GM21619 (cell line): ENCODE measurements at regions not wholly inside any gene's neighbourhood (a gene's known extent, or its start where the extent isn't known, plus 50 kb on each side); places are given as distances from the start of the nearest gene placed in this dataset.
"Not testable (repeated sequence)": the region's sequence is repeated elsewhere in the genome, so short reads cannot be mapped to it uniquely, and the experiment has no call there.

Source experiments
- ATAC-seq: cut with Tn5 transposase; IDR thresholded peaks from one replicate; pipeline ENCODE4 v1.9.1; 2021; ENCODE audit not compliant: unreplicated experiment

GRCh38 chr14:83828406-83828805 is 1701.5 kb upstream of the FLRT2 start:
- no peak for ATAC-seq

DNA sequence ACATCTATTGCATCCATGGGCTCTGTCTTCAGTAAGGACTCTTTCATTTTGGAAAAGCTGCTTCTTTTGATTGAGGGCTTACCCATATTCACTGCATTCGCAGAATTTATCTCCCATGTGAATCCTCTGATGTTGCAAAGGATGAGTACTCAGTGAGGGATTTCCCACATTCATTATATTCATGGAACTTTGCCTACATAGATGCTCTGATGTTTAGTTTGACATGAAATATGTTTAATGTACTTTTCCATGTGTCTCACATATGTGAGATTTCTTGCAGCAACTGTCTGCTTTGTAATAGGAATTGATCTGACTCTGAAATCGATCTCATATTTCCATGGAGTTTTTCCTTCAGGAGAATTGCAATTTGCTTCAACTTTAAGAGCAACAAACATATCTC is 1699.6 kb upstream of the FLRT2 start:
- no peak for ATAC-seq

GRCh38 chr14:83838226-83838625 is 1691.7 kb upstream of the FLRT2 start:
- ATAC-seq, result no peak

DNA sequence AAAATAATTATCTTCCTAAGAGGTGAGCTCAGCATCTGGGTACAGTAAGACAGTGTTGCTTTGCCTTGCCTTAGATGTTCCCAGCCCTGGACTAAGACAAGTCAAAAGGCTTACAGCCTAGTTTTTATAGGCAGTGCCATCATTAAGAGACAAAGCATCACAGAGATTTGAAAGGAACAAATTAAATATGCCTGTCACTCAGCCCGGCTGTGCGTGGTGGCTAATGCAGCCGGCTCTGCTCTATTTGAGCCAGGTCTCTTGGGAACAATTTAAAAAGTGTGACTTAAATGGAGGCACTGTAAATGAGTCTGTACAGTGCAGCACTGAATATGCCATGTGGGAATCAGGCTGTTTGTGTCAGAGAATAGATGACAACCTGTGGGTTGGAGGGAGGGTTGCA is 1687.4 kb upstream of the FLRT2 start:
- no peak for ATAC-seq

DNA sequence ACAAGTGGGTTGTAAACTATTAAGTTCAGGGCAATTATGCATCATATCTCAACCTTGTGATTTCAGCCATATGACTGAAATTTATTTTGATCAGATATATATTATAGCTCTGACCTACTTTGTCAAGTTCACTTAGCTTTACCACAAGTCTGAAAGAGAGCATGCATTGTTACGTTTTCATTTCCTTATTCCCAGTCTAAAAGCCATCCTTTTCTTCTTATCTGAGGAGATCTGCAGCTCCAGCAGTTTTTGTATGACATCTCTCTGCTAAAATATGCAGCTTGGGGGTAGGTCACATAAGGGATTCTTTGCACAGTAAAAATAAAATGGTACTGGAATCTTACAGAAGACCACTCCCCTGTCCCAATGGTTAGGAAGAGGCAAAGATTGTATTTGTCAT is 1682.8 kb upstream of the FLRT2 start:
- ATAC-seq, result no peak

GRCh38 chr14:83850092-83850491 is 1679.9 kb upstream of the FLRT2 start:
- ATAC-seq, result no peak

DNA sequence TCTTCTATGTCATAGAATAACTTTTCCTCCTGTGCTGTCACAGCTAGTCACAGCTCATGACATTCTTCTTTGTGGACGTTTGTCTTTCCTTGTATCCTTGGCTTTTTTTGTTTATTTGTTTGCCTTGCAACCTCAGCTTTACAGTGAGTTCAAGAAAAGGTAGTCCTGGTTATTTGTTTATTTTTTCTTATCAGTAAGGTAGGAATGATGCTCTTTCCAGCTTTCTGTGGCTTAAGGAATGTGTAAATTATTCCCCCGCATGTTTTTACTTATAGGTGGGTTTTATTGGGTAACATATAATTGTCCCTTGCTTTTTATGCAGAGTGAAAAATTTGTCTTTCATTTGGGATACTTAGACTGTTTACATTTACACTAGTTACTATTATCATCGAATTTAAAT is 1673.6 kb upstream of the FLRT2 start:
- ATAC-seq, result no peak

- ATAC-seq, result no peak
Measured at GRCh38 chr14:83860631-83861155, 1669.3 kb upstream of the FLRT2 start.

DNA sequence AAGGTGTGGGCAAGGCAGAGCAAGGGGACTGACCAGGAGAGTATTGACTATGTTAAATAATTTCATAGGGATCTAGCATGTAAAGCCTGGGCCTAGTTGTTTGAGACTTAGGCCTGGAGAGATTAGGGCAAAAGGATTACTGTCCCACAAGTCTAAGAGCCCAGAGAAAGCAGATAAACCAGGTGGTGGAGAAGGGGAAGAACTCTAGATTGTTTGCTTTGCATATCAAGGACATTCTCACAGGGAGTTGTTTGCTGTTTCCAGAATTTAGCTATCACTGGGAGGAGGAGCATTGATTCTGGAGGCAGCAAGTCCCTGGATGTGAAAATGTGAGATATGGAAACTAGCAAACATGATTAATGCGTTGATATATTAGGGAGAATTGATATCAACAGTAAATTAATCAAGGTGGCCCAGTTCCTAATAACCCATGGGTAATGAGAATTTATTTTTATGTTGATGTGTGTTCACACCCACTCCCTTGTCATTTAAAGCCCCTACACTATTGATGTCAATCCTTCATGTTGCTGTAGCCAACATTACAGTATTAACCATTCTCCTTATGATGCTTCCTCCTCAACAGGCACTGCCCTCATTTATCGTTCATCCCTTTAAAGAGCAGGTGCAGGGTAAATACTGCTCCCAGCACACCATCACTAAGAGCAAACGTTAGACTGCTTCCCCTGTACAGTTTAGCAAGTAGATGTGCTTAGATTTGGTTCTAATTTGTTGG is 1666.7 kb upstream of the FLRT2 start:
- ATAC-seq, result no peak

- no peak for ATAC-seq
Measured at GRCh38 chr14:83864106-83864505, 1665.8 kb upstream of the FLRT2 start.

- ATAC-seq, result no peak
Measured at GRCh38 chr14:83867566-83868225, 1662.2 kb upstream of the FLRT2 start.

GRCh38 chr14:83870546-83871270 is 1659.2 kb upstream of the FLRT2 start:
- no peak for ATAC-seq

- no peak for ATAC-seq
Measured at GRCh38 chr14:83873669-83874068, 1656.3 kb upstream of the FLRT2 start.

DNA sequence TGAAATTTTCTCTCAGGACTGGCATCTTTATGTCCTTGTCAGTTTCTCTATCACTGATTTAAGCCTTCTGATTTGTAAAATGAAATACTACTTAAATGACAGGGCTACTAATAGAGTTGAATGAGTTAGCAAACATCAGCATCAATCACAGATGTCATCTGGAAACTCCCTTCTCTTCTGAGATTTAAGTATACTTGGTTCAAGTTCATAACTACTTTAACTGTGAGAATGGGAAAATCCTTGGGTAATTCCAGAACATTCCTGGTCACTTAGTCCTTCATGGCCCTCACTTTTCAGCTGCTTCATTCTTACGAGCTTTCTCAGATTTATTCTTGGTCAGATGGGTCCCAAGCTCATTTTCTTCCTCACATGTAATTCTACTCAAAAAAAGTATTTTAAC is 1655.3 kb upstream of the FLRT2 start:
- ATAC-seq, result no peak

DNA sequence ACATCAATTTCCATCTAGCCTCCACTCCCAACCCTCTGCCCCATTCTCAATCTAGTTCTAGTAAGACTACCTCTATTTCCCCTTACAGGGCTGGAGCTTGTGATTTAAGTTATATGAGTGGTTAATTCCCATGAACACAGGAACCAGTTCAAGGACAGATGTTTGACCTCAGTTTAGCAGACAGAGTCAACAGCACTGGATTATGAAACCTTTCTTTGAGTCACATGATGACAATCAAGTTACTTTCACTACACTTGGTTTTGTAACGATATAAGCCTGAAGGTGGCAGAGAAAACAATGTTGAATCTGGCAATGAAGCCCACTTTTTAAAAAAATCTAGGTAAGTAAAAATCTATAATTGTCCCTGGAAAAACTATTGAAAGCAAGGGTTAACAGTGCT is 1646.2 kb upstream of the FLRT2 start:
- no peak for ATAC-seq

DNA sequence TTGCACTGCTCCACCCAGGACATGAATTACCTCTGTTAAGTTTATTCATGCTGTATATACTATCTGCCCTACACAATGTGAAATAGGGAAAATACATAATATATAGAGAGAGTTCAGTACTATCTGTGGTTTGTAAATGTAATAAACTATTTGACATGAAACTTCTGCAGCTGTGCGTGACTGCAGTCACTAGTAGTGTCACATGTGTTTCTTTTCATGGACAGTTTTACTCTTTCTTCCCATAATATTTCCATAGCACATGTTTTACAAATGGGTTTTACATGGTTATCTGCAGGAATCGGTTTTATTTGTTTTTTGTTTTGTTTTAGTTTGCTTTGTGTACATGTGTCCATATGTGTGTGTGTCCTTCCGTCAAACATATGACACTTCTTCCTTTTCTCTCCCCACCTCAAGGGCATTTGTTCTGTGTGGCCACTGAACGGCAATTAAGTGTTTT is 1644.1 kb upstream of the FLRT2 start:
- ATAC-seq, result no peak

DNA sequence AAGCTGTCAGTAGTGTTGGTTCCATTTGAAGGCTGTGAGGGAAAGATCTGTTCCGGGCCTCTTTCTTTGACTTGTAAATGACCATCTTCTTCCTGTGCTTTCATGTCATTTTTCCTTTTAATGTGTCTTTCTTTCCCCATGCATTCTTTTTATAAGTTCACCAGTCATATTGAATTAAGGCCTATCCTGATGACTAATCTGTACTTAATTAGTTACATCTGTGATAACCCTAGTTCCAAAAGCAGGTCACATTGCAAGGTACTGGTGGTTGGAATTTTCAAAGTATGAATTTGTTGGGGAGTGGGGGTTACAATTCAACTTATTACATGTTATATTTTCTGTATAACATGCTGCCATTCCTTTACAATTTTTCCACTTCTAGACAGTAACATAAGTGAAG is 1642.1 kb upstream of the FLRT2 start:
- ATAC-seq, result no peak

DNA sequence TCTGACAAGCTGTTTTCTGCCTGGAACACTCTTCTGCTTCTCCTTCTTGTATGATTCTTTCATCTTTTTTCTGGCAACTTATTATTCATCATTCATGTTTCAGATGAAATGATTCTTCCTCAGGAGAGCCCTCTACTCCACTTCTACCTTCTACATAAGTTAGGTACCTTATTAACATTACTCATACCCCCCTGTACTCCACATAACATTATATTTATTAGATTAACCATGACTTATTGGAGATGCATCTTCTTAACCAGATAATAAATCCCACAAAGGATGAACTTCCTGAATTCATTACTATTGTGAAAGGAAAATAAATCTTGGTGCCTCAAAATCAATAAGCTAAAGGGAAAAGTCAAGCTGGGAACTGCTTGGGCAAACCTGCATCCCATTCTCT is 1636.5 kb upstream of the FLRT2 start:
- ATAC-seq, result no peak

GRCh38 chr14:83894568-83894967 is 1635.4 kb upstream of the FLRT2 start:
- no peak for ATAC-seq

- ATAC-seq, result not testable (repeated sequence)
Measured at GRCh38 chr14:83898558-83898957, 1631.4 kb upstream of the FLRT2 start.

DNA sequence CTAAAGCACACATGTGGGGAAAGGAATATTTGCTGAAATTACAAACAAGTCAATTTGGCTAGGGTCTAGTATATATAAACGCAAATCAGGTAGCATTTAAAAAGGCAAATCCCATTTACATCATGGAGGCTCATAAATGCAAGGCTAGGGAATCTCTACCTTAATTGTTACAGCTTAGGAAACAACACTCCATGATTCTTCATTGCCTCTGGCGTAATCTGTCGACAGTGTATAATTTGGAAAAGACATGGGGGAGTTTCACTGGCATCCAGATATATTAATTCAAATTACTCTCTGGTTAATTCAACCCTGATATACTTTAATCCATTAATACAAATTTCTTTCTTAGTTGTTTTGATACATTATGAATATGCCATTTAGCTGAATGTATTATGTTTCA is 1630.2 kb upstream of the FLRT2 start:
- no peak for ATAC-seq

- no peak for ATAC-seq
Measured at GRCh38 chr14:83905157-83905556, 1624.8 kb upstream of the FLRT2 start.
